ENCODE measurements at regions not wholly inside any gene's neighbourhood (a gene's known extent, or its start where the extent isn't known, plus 50 kb on each side); places are given as distances from the start of the nearest gene placed in this dataset.
"Not testable (repeated sequence)": the region's sequence is repeated elsewhere in the genome, so short reads cannot be mapped to it uniquely, and the experiment has no call there.

DNA sequence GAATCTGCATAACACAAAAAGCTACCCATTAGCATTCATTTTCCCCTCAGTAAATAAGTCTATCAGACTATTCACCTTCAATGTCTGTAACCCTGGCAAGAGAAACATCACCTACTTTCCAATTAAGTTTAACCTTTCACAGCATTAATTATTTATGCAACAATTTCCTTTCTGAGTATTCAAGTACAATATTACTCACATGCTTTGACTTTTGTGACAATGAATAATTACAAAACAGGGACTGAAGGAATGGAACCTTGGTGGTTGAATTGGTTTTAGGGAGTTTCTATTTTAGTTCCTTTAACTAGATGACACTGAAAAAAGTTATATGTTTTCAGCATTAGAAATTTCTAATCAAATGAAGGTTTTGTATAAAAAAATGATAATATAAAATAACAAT is 932.3 kb upstream of the EPHA5 start:
- DNase-seq (ENCODE audit: low spot score) = no peak

- DNase-seq (ENCODE audit: low spot score) = no peak
Measured at GRCh38 chr4:66591968-66592367, 921.7 kb upstream of the EPHA5 start.

GRCh38 chr4:66590488-66591215 is 920.4 kb upstream of the EPHA5 start:
- DNase-seq (ENCODE audit: low spot score) = no peak

- DNase-seq (ENCODE audit: low spot score) = no peak
Measured at GRCh38 chr4:66589183-66589582, 918.9 kb upstream of the EPHA5 start.

DNA sequence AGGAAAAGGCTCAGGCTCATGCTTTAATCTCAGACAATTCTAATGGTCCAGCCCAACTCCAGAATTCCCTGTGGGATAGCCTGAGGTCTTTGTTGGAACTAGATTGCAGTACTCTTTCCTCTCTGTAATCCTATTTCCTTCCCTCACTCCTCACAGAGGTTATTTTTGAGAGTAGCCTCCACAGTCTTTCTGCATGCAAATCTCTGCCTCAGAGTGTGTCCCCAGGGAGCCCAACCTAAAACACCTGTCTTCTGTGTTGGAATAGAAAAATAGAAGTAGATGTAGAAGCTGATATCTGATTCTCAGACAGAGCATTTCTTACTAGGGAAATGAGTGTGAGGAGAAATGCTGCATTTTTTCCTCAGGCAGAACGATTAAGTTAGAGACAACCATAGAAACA is 915.5 kb upstream of the EPHA5 start:
- DNase-seq (ENCODE audit: low spot score) = no peak

GRCh38 chr4:66577922-66578321 is 907.6 kb upstream of the EPHA5 start:
- no peak for DNase-seq (ENCODE audit: low spot score)

GRCh38 chr4:66575008-66575696 is 904.9 kb upstream of the EPHA5 start:
- DNase-seq (ENCODE audit: low spot score) = peak; percentile 46

GRCh38 chr4:66574145-66574978 is 904.1 kb upstream of the EPHA5 start:
- DNase-seq (ENCODE audit: low spot score) = no peak

DNA sequence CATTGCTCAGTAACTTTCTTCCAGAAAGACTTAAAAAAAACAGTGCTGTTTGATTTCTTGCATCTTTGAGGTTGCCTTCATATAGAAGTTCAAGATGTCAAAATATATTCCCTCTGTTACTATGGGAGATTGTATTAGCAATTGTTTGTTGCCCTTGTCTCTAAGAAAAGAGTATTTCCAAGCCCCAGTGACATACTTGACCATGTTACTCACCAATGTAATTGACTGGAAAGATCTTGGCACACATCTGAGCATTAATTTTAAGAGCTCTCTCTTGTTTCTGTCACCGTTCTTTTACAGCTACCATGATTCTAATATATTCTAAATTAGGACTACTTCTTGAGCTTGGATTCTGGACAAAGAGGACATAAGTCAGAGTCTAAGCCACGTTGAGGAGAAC is 902.7 kb upstream of the EPHA5 start:
- DNase-seq (ENCODE audit: low spot score) = no peak

DNA sequence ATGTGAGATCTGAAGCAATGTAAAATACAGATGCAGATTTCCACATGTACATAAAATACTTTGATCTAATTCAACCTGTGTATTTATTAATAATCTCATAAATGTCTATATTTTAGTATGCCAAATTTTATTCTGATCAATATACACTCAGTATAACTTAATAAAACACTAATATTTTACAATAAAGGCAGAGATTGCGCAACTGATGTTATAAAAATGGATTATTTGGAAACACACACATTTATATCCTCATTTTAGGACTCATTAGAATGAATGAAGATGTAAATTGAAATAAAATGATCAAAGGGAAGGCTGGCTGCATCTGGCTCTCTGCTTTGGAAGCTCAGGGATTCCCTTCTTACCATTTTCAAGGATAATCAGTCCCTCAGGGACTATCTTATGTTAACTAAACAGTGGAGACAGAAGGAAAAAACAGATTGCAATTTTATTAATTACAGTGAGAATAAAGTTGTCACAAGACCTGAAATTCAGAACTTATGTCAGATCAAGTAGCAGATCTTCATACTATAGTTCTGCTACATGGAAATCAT is 900.9 kb upstream of the EPHA5 start:
- no peak for DNase-seq (ENCODE audit: low spot score)

DNA sequence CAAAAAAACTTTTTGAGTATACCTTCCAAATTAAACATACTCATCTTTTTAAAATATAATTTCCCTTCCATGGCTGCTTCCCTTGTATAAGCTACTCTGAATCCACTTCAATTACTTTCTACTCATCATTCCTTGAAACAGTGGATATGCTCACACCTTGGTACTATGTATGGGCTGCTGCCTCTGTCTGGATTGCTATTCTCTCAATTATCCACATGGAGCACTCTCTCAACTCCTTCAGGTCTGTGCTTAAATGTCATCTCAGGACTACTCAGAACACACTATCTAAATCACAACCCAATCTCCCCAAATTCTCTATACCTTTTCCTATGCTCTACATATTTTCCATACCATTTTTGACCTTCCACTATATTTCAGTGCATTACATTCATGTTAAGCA is 898.9 kb upstream of the EPHA5 start:
- DNase-seq (ENCODE audit: low spot score) = no peak

DNA sequence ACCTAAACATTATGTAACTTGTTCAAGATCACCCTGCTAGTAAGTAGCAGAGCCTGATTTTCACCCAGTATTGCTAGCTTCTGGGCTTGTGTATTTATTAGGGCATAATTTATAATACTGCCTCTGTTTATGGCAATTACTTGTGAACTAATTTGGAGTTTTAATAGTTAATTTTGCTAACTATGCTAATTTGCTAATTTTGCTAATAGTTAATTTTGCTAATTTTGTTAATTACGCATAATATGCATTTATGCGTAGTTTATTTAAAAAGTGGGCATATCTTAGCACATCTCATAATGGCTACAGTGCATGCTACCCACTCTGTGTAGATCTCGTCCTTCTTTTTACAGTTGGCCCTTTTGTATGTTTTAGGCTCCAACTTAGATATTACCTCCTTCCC is 898.1 kb upstream of the EPHA5 start:
- no peak for DNase-seq (ENCODE audit: low spot score)

DNA sequence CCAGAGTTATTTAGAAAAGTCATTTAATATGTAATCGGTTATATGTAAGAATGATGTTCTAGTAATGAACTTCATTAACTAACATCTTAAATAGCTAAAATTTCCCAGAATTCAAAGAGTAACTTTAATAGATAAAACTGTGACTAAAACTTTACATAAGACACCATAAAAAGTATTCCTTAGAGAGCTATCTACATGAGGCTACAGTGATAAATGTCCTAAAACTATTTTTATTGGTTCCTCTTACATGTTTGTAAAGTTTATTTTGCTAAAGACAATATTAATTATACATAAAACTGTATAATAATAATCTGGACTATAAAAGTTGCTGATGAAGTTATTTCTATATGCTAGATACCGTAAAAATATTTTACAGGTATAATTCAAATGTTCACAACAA is 897.7 kb upstream of the EPHA5 start:
- no peak for DNase-seq (ENCODE audit: low spot score)

GRCh38 chr4:66567551-66567950 is 897.3 kb upstream of the EPHA5 start:
- no peak for DNase-seq (ENCODE audit: low spot score)

DNA sequence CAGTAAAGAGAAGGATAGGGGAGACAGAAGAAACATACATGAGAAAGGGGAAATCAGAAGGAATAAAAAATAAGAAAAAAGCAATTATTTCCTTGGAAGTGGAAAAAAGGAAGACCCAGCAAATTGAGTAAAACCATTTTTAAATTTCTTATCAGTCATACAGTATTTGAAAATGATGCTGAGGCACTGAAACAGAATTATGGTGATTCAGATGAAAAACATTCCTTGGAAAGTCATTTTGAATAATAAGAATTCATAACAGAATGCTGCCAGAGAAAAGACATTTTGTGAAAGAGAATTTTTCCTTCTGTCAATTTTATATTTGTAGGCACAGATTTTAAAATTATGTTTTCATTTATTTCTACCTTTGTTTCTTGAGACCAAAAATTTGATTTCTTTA is 895.5 kb upstream of the EPHA5 start:
- no peak for DNase-seq (ENCODE audit: low spot score)

- DNase-seq (ENCODE audit: low spot score) = no peak
Measured at GRCh38 chr4:66564901-66565651, 894.8 kb upstream of the EPHA5 start.

- DNase-seq (ENCODE audit: low spot score) = no peak
Measured at GRCh38 chr4:66562276-66562806, 892.1 kb upstream of the EPHA5 start.

DNA sequence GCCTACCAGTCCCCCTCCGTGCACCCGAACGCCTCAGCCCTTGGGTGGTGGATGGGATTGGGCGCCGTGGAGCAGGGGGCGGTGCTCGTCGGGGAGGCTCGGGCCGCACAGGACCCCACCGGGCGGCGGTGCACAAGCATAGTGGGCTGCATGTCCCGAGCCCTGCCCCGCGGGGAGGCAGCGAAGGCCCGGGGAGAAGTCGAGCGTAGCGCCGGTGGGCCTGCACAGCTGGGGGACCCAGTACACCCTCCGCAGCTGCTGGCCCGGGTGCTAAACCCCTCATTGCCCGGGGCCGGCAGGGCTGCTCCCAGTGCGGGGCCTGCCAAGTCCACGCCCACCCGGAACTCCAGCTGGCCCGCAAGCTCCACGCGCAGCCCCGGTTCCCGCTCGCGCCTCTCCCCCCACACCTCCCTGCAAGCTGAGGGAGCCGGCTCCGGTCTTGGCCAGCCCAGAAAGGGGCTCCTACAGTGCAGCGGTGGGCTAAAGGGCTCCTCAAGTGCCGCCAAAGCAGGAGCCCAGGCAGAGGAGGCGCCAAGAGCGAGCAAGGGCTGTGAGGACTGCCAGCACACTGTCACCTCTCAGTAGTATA is 891.3 kb upstream of the EPHA5 start:
- not testable (repeated sequence) for DNase-seq (ENCODE audit: low spot score)

- DNase-seq (ENCODE audit: low spot score) = no peak
Measured at GRCh38 chr4:66558651-66559050, 888.4 kb upstream of the EPHA5 start.

DNA sequence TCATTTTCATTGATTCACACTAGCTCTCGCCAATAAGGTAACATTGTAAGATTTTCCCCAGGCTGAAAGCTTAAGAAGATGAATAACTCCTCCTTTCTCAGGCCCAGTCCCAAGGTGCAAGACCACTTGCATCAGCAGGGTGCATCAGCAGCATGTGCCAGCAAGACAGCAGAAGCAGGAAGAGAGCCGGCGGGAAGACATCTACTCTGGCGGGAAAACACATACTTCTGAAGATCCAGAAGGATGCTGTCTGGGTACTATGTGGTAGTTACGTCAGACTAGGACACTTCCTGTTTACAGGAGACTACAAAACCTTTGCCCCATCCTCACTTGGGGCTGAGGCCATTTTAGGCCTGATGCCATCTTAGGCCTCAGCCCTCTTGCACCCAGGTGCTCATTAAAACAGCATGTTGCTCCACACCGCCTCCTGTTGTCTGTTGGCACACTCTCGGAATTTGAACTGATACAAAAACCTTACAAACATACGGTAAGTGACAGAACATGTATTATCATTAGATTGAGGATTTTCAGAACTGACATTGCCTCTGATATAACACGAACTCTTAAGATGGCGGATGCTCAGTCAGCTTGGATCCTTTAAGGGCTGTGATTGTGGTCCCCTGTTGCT is 886.5 kb upstream of the EPHA5 start:
- DNase-seq (ENCODE audit: low spot score) = no peak

DNA sequence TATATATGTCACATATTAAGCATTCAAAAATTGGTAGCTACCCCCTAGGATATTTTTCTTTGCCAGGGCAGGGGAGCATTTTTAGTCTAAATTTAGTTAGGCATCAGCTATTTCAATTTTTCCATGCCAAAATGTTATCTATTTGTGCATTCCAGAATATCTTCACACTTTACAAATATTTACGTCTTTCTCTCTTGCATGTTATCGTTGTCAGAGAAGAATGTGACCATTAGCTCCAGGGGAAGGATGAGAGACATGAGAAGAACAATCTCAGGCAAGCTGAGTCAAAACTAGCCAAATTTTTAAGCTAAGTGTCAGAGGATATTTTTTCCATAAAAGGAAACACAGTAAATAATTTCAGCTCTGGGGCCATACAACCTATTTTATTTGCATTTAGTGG is 885.0 kb upstream of the EPHA5 start:
- no peak for DNase-seq (ENCODE audit: low spot score)
